GM21360 (cell line): ENCODE measurements at regions not wholly inside any gene's neighbourhood (a gene's known extent, or its start where the extent isn't known, plus 50 kb on each side); places are given as distances from the start of the nearest gene placed in this dataset.

Source experiments
- ATAC-seq: cut with Tn5 transposase; IDR thresholded peaks from one replicate; pipeline ENCODE4 v1.9.1; 2021; ENCODE audit warnings: mild to moderate bottlenecking, moderate library complexity; ENCODE audit not compliant: unreplicated experiment

DNA sequence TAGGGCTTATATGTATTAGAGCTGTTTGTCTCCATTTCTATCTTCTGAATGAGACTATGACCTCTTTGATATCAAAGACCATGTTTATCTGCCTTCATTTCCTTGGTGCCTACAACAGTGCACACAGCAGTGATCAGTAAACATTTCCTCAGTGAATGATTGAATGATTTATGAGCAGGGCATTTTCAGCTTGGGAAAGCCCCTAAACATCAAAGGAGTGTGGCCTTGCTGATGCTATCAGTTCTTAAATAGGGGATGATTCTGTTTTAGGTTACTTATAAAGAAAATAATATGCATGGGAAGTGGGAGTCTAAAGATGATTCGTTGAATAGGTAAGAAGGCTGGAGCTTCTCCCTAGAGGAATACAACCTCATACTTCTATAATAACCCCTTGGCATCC lies 425.3 kb downstream of the ZNF521 start:
- no peak for ATAC-seq

DNA sequence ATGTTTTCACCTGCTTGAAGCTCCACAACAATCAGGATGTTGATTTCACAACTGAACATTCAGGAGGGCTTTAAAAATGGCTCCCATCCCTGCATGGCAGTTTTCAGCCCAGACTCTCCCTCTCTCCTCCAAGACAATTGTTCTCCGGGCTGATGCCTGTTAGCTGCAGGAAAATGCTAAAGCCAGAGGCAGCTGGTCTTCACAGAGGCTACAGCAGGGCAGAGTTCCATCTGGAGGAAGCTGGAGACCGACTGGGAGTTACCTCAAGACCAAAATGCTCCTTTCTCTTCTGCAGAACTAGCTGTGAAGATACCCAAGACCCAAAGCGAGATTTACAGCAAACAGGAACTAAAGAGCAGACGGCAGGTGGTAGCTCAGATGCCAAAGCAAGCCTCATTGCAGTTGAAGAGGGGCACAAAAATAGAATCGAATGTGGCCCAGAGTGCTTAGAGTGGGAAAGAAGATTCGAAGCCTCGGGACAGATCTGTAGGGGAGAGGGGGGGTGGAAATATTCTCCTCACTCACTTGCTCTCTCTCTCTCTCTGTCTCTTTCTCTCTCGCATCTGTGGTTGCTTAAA lies 423.6 kb downstream of the ZNF521 start:
- ATAC-seq: no peak

DNA sequence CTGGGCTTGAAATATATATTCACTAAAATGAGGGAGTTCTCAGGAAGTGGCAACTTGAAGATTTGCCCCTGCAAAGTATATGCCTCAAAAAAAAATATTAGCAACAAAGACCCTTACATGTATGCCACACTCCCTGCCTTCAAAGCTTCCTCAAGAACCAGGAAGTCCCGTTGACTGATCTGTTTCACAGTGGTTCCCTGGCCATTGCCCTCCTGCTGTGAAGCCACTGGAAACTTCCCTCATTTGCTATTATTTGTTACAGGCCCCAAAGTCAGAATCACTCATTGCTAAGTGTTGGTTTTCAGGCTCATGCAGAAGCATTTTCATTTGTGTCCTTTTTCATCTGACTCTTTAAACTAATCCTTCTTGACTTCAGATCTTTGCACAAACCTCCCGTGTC lies 421.5 kb downstream of the ZNF521 start:
- ATAC-seq: no peak

DNA sequence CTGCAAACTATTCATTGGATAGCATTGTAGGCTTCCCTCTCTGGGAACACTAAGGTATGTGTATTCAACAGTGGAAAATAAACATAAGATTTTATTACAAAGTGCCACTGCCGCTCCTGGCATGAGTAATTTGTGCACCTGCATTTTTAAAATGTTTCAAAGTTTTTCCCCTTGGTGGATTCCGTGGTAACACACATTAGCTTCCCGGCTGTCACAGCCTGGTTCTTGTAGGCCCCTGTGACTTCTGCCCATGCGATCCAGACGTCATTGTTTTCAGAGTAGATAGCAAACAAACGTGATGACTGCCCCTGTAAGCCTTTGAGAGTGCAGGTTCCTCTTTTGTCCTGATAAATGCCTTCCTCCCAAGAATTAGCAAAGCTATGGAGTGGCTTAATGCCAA lies 421.0 kb downstream of the ZNF521 start:
- no peak for ATAC-seq

DNA sequence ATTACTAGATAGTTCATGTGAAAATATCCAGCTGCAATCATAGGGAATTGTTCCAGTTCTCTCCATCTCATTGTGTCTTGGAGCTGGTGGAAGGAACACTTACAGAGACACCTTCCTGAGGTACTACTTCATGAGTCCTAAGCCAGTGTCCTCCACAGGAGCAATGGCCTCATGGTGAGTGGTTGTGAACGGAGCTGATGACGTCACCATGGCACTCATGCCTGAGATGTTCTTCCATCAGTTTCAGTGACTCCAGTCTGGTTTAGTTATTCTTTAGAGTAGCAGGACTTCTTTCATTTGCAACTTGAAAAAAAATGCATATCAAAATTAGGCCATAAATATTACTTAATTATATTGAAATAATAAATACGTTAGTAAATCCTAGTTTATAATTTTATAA lies 418.6 kb downstream of the ZNF521 start:
- no peak for ATAC-seq

DNA sequence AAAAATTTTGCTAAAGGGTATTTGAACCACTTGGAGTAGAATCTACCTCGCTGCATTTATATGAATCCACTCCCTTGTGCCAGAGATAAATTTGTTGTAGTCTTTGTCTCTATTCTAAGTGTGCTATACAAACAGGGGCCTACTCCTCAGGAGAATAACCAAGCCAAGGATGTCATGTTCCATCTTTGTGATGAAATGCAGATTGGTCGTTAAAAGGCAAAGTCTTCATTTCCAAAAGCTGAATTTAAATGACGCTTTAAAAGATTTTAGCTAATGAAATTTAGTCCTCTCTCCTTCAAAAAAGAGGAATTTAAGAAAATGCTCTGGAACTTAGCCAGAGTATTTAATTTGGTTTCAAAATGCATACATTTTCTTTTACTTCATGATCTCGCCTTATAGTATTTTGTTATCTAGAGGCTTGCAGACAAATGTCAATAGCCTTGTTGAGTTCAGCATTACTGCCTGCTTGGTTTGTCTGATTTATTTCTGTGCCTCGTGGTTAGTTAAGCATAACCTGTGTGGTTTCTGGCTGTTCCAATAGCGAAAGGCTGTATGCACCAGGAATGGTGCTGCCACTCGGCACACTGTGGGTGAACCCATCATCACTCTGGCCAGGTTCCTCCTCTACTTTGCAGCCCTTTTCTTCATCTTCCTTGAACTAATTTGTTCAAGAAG lies 417.6 kb downstream of the ZNF521 start:
- no peak for ATAC-seq

DNA sequence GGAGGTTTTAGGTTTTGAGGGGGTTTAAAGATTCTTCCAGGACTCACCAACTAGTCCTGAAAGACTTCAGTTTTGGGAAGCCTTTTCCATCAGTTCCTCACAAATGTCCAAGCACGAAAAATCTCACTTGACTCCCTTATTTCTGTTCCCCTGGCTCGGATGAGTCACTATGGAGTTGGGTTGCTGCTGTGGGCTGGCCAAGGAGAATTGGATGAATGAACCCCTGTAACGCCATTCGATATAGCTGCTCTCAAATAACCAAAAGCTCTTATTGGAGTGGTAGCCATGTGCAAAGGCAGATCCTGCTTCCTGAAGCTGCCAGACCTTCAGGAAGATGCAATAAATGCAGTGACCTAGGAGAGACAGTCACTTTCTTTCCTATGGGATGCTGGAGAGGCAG lies 417.0 kb downstream of the ZNF521 start:
- ATAC-seq: no peak

DNA sequence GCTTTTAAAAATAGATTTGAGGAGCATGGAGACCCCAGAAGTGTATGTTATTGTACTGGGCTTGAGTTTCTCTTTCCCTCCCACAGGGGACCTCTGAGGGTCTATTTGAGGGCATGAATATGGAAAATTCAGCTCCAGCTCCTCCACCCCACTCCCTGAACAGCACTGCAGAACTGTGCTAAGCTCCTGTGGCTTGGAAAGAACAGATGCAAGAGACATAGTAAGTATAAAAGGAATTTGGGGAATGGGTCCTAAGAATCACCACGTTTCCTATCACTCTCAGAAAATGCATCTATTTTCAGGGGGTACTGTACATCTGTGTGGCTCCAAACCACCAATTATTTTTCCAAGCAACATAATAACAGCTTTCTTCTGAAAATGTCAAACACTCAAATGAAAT lies 416.1 kb downstream of the ZNF521 start:
- no peak for ATAC-seq

DNA sequence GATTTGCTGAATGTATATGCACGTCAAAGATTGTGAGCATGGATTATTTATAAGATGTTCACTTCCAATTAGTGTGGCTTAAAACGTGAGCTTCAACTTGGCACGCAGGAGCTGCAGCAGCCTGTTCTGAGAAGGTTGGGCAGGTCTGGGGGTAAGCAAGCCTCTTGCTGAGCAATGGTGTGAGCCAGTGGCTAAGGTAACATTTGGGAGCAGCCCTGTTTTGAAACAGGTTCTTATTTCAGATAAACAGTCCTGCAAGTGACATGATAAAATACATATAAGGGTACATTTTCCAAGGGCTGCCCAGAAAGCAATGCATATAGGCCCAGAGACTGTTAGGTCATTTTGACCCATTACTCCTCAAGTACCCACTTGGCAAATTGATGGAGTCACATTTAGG lies 415.3 kb downstream of the ZNF521 start:
- no peak for ATAC-seq

DNA sequence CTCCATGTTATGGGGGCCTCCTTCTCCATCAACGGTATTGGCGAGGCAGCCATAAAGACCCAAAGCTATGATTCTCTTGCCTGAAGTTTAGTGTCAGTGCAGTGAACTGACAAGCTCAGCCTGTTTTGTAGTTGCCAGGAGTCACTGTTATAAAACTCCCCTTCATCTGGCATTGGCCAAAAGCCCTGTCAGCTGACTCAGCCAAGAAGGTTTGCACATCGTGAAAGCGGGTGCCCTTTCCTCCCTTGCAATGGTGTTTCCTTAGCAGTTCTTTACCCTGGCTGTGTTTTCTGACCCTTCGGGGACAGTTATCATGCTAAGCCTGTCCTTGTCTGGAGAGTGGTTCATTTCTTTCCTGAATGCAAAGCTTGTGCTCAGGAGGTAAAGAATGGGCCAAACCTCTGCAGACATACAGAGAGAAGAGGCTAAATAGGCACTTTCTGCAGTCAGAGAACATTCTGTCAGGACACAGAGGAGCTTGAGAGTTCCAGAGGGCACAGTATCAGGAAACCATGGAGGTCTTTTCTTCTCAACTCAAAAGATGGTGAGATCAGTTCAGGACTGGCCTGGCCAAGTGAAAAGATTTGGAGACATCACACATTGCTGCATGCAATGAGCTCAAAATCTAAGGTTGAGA lies 414.2 kb downstream of the ZNF521 start:
- ATAC-seq: no peak

DNA sequence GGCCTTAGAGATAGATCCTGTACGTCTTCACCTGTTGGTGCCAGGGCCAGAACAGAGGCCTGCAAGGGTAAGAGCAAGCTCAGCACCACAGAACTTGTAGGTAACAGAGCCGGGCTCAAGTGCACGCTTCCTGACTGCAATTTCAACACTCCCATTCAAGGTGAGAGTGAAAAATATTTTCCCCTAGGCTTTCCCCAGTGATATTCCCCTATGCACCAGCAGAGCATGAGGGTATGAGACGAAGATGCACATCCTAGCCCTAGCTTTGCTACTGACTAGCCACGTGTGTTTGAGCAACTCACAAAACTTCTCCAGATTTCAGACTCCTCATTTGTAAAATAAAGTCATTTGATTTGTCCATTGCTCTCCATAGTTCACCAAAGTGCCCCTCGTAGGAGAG lies 411.6 kb downstream of the ZNF521 start:
- no peak for ATAC-seq

DNA sequence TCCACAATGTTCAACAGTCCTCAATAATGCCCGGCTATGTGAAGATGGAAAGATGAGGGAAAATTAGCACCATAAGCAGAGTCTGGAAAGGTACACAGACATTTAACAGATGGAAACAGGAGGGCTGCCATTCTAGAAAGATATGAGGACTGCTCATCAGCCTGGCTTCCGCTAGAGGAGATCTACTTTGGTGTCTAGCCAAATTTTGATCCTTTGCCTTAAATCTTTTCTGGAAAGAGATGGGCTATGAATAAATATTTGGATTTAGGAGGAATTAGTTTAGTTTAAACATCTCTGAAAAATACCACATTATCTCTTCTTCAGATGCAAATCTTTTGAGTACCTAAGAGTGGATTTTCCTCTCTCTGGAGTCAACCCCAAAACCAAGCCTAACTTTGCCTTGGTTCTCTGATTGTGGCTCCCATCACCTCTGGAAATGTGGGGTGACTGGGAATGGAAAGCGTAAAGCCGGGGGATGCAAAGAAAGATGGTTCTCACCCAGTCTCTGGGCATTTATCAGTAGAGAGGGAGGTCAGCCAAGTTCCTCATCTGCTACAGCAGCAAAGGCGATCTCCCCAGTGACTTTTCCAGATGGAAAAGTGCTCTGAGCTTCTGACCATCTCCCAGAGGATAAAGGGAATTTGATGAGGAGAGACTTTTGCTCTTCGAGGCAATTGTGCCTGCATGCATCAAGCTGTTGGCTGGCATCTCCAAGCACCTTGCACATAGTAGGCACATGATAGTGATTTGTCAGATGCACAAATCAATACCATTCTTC lies 410.6 kb downstream of the ZNF521 start:
- ATAC-seq: no peak

DNA sequence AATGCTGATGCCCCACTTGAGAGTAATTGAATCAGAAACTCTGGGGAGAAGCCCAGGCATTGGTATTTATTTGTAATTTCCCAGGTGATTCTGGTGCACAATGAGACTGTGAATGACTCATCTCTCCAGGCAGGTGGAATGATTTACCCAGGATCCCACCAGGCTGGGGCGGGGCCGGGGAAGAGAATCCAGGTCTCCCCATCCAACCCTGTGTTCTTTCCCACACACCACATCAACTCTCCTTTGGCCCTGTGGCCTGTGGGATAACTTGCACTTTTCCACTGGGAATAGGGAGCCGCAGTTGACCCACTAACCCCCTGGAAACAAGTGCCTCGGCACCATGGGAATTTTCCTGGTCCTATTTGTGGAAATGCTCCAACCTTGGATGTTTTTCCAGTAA lies 409.8 kb downstream of the ZNF521 start:
- no peak for ATAC-seq

DNA sequence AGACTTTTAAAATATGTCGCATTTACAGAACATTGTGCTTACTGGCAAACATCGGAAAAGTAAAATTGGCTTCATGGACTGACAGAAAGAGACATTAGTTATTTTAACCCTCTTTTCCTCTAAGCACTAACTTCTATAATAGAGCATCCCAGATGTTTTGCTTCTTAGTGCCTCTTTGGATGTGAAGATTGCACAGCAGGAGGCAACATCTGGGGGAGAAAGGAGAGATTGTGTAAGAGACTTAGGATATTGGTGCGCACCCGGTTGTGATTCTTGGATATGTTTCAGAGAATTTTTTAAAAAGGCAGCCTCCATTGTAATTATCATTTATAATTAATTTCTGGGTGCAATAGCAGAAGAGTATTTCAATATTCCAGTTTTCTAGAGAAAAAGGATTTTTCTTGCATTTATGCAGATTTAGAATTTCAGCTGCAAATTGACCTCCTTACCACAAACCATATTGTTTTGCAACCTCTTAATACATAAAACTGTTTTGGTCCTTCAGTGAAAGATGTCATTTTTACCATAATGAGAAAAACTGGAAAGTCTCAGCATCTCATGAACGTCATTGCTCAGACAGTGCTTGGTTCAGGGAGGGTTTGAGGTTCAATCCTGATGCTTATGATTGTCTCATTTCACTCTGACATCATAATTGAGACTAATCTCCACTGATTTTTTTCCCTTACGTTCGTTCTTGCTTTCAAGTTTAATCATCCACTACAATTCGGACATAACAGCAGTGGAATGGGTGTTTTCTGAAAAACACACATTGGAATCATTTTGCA lies 404.3 kb downstream of the ZNF521 start:
- ATAC-seq: no peak

DNA sequence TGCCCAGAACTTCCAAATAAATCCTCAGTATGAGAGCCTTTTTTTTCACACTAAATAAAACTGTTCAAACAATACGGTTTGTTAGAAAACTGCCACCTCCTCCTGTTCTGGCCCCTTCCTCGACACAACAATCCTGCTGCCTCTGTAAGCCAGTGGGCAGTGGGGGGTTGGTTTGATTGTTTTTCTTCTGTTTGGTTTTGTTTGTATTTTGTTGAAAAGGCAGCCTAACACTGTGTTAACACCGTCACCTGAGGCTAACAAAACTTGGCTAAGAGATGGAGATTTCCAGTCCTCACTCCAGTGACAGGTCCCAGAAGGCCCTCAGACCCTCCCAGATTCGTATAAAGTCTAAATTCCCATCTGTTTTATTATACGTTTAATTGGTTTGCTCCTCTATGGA lies 402.1 kb downstream of the ZNF521 start:
- ATAC-seq: no peak

DNA sequence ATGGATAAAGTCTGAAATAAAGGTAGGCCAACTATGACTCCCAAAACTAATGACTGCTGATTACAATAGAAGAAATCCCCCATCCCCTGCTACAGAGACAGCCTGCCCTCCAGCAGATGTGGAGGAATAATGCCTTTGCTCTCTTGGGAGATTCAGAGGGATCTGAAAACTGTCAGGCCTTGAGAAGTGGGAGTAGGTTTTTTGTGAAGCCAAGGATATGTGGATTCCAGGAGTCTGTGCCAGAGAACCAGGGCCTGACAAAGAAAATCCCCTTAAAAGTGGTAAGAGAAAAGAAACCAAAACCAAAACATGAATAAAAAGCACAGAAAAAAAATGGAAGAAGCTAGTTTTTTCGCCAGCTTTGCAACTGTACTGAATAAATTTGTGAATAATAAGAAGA lies 397.6 kb downstream of the ZNF521 start:
- no peak for ATAC-seq

DNA sequence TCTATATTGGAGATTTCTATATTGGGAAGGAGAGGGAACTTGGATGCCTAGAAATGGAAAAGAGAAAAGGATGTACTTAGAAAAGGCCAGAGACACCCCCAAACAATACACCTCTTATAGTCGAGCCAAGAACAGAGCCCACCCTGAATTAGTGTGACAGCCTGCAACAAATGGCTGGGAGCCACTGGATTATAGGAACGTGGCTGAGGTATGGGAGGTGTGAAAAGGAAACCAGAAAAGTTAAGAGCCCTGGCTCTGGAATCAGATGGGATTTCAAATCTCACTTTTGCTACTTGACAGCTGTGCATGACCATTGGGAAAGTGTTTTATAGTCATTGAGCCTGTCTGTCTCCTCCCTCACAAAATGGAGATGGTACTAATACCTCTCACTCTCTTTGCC lies 394.0 kb downstream of the ZNF521 start:
- no peak for ATAC-seq

DNA sequence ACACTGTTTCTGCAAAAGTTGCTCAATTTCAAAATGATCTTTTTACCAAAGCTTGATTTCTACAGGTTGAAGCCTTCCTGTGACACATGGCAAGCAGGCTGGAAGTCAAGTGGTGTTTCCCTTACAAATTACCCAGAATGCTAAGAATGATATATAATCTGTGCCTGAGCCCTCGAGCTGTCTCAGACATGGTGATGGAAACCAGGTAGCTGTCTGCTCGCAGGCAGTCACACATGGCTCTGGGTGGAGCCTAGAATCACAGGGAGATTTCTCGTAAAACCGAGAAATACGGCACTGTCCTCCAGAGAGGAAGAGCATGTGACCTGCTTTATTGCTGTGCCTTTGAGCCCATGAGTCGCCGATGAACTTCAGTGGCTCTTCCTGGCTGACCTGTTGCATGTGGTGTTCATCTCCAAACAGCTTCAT lies 392.9 kb downstream of the ZNF521 start:
- ATAC-seq: no peak

DNA sequence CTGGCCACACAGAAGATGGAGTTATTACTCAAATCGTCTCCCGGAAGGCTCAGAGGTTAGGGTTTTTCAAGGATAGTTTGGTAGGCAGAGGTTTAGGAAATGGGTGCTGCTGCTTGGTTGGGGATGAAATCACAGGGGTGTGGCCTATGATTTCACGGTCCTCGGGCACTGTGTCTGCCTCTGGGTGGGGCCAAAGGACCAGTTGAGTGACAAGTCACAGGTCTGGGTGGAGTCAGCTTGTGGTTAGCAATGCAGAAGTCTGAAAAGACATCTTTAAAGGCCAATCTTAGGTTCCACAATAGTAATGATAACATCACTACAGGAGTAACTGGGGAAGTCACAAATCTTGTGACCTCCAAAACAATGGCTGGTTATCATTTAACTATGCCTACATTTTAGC lies 387.8 kb downstream of the ZNF521 start:
- ATAC-seq: peak; percentile 79

DNA sequence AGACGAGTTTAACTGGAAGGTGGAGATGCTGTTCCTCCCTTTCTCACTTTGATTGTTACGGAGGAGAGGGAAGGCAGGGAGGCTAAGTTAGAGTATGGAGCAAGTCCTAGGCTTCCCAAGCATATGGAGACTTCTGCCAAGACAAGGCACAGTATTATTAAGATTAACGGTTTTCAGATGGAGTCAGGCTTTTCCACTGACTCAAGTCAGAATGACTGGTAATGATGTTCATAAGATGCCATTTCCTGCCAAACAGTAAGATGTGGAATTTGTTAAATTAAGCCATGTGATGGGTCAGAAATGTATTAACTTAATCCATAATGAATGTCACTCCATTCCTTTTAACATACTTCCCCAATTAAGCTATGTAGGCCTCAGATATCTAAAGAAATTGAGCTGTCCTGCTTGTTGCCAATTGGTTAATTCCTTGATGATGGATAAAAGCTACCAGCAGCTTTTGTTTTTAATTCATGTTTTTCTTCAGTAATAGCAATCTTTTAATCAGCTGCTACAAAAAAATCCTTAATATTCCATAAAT lies 383.7 kb downstream of the ZNF521 start:
- ATAC-seq: no peak

DNA sequence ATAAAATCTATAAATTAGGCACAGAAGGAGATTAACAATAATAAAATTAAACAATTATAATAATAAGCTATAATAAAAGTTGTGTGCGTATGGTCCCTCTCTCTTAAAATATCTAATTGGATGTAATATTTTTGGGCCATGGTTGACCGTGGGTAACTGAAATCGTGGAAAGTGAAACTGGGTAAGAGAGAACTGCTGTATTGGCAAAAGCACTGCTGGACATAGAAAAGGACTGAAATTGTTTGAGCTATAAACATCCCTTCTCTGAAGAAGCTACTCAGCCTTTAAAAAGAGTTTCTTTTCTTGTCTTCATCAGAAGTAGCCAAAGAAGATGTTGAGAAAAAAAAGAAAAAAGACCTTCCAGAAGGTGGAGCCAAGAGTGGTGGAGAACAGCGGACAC lies 379.4 kb downstream of the ZNF521 start:
- no peak for ATAC-seq
